COR-L47 (cell line): ENCODE measurements at regions not wholly inside any gene's neighbourhood (a gene's known extent, or its start where the extent isn't known, plus 50 kb on each side); places are given as distances from the start of the nearest gene placed in this dataset.
A peak's percentile ranks its signal among the peaks of the same experiment; 100 is the strongest.

ENCODE experiments used
- DNase-seq: peaks from one replicate; lab custom pipeline; 2025; lab: John Stamatoyannopoulos, UW

GRCh38 chr17:77488531-77489238 lies 347.9 kb downstream of the SEC14L1 start:
- DNase-seq = no peak

- DNase-seq = no peak
These were observed 348.6 kb downstream of the SEC14L1 start for GRCh38 chr17:77489239-77489892.

- no peak for DNase-seq
These were observed 349.1 kb downstream of the SEC14L1 start for GRCh38 chr17:77489893-77490255.

- DNase-seq = no peak
These were observed 349.8 kb downstream of the SEC14L1 start for GRCh38 chr17:77490361-77491183.

GRCh38 chr17:77491921-77492445 lies 351.2 kb downstream of the SEC14L1 start:
- no peak for DNase-seq

- DNase-seq = no peak
These were observed 351.9 kb downstream of the SEC14L1 start for GRCh38 chr17:77492446-77493237.

- no peak for DNase-seq
These were observed 352.6 kb downstream of the SEC14L1 start for GRCh38 chr17:77493238-77493820.

GRCh38 chr17:77493901-77494663 lies 353.3 kb downstream of the SEC14L1 start:
- no peak for DNase-seq

- DNase-seq = peak; percentile 12
These were observed 354.1 kb downstream of the SEC14L1 start for GRCh38 chr17:77494664-77495435.

- no peak for DNase-seq
These were observed 354.8 kb downstream of the SEC14L1 start for GRCh38 chr17:77495575-77495974.

GRCh38 chr17:77496401-77496801 lies 355.6 kb downstream of the SEC14L1 start:
- no peak for DNase-seq

GRCh38 chr17:77496831-77497577 lies 356.2 kb downstream of the SEC14L1 start:
- DNase-seq = no peak

- DNase-seq = no peak
These were observed 356.8 kb downstream of the SEC14L1 start for GRCh38 chr17:77497578-77497934.

GRCh38 chr17:77498091-77498741 lies 357.4 kb downstream of the SEC14L1 start:
- no peak for DNase-seq

- DNase-seq = no peak
These were observed 358.3 kb downstream of the SEC14L1 start for GRCh38 chr17:77498791-77499698.

- DNase-seq = no peak
These were observed 359.1 kb downstream of the SEC14L1 start for GRCh38 chr17:77499699-77500435.

GRCh38 chr17:77501101-77501566 lies 360.4 kb downstream of the SEC14L1 start:
- no peak for DNase-seq
